BJ (cell line): ENCODE measurements at regions not wholly inside any gene's neighbourhood (a gene's known extent, or its start where the extent isn't known, plus 50 kb on each side); places are given as distances from the start of the nearest gene placed in this dataset.

ENCODE experiments used
- CTCF ChIA-PET: fragments of 350-600 bp; formaldehyde crosslinking; extraction: SDS; loops from one replicate; lab custom pipeline; 2021; ENCODE audit warnings: antibody characterized with exemption, inconsistent platforms; lab: Yijun Ruan, JAX
- POLR2A ChIA-PET: fragments of 300-600 bp; sonication (Branson Sonifier 250); formaldehyde crosslinking; extraction: SDS; loops from one replicate; lab custom pipeline; 2021; ENCODE audit warnings: antibody characterized with exemption; lab: Charles Lee
- DNase-seq: peaks from one replicate; pipeline ENCODE4 v3.0.0-alpha.2; 2011; ENCODE audit warnings: low read depth
- H3K27me3 ChIP-seq: 2 replicates; pipeline ENCODE4 v1.6.0; 2011; ENCODE audit warnings: low read length; ENCODE audit not compliant: control insufficient read depth, insufficient read depth
- H3K36me3 ChIP-seq: 2 replicates; pipeline ENCODE4 v1.5.1; 2011; ENCODE audit warnings: low read length; ENCODE audit not compliant: control insufficient read depth, insufficient read depth
- H3K4me3 ChIP-seq: 2 replicates; pipeline ENCODE4 v1.5.1; 2011; ENCODE audit warnings: low read depth, mild to moderate bottlenecking, control low read depth, low read length
- CTCF ChIP-seq: IDR thresholded peaks from 2 replicates; pipeline ENCODE4 v1.5.1; 2011; ENCODE audit warnings: low read depth, mild to moderate bottlenecking, control low read depth, inconsistent platforms, low read length, moderate library complexity; ENCODE audit not compliant: insufficient read depth

DNA sequence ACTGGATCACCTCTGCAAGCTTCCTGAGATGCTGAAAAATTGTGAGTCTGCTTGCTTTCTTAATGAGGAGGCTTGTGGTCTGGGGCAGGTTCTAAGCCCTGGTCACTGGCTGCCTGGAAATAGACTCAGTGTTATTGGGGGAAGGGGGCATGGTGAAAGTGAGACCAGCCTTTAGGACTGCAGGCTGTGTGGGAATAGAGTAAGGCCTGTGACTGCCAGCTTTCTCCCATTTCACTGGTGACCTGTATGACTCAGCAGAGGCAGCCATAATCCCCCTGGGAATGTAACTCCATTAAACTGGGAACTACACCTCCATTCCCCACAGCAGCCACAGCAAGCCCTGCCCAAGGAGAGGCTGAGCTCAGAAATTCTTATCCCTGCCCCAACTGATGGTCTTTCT is 55.9 kb upstream of the IL15 start:
- no peak overlapping the region for H3K4me3 ChIP-seq
- CTCF ChIA-PET: no interaction called here
- no peak for DNase-seq
- no peaks in the 10 kb centered on the region for H3K36me3 ChIP-seq
- TF ChIP-seq CTCF: no peak
- POLR2A ChIA-PET: no interaction called here
- H3K27me3 ChIP-seq: no peaks in the 10 kb centered on the region
